Heart left ventricle (tissue), 16 donors: ENCODE measurements at regions not wholly inside any gene's neighbourhood (a gene's known extent, or its start where the extent isn't known, plus 50 kb on each side); places are given as distances from the start of the nearest gene placed in this dataset.

Experiments used
- ATAC-seq, 4 donors: fragments of 200-7000 bp; cut with Tn5 transposase; one replicate each; pipeline ENCODE4 v1.9.1; 2020 to 2022; ENCODE audit warnings: moderate library complexity in 4 of 4, mild to moderate bottlenecking in 3 of 4, moderate number of reproducible peaks in 1 of 4
- DNase-seq, 5 donors: peaks; one replicate each; pipeline ENCODE4 v3.0.0-alpha.2; 2020
- H3K27ac ChIP-seq, 12 donors: fragments of 200-600 bp; sonication (generic) in 4 of 12; one replicate each; pipeline versions ENCODE4 v1.5.0 to v1.8.0; 2016 to 2022; ENCODE audit warnings: mild to moderate bottlenecking in 2 of 12
- H3K27me3 ChIP-seq, 9 donors: fragments of 200-600 bp; sonication (generic) in 2 of 9; one replicate each; pipeline versions ENCODE4 v1.5.1 to v1.8.0; 2016 to 2022; ENCODE audit warnings: mild to moderate bottlenecking in 3 of 9
- H3K36me3 ChIP-seq, 9 donors: fragments of 200-600 bp; sonication (generic) in 2 of 9; one replicate each; pipeline versions ENCODE4 v1.5.0 to v1.8.0; 2018 to 2022; ENCODE audit warnings: mild to moderate bottlenecking in 2 of 9
- H3K4me1 ChIP-seq, 12 donors: fragments of 200-600 bp; sonication (generic) in 4 of 12; one replicate each; pipeline versions ENCODE4 v1.5.0 to v1.8.0; 2016 to 2022; ENCODE audit warnings: mild to moderate bottlenecking in 3 of 12
- H3K4me3 ChIP-seq, 12 donors: fragments of 200-600 bp; sonication (generic) in 4 of 12; one replicate each; pipeline versions ENCODE4 v1.5.0 to v1.8.0; 2017 to 2022; ENCODE audit warnings: mild to moderate bottlenecking in 9 of 12, moderate library complexity in 4 of 12
- H3K9me3 ChIP-seq, 12 donors: fragments of 200-600 bp; sonication (generic) in 4 of 12; one replicate each; pipeline versions ENCODE4 v1.5.0 to v1.8.0; 2016 to 2022; ENCODE audit warnings: mild to moderate bottlenecking in 1 of 12
- CTCF ChIP-seq, 12 donors: fragments of 200-600 bp; sonication (generic) in 4 of 12; IDR thresholded peaks; one replicate each; pipeline versions ENCODE4 v1.5.0 to v1.8.0; 2018 to 2022; ENCODE audit warnings: antibody characterized with exemption in 12 of 12, mild to moderate bottlenecking in 5 of 12
- POLR2A ChIP-seq, 2 donors: fragments of 450-650 bp; IDR thresholded peaks; one replicate each; pipeline ENCODE4 v1.6.1; 2017; ENCODE audit warnings: antibody characterized with exemption in 2 of 2, mild to moderate bottlenecking in 2 of 2, moderate library complexity in 2 of 2
- WGBS, 4 donors: extraction: QIAGEN DNeasy Blood & Tissue Kit in 2 of 4; methylation state at CpG; one replicate each; pipeline versions ENCODE4 v1.1.5 to v1.1.7; 2013 to 2018; 5-methylcytosine and 5-hydroxymethylcytosine counted together
- intact Hi-C, 10 donors: fragments of 100-400 bp; cut with DNase I; formaldehyde crosslinking; loops; one replicate each; pipeline versions ENCODE4 v1.11.1 to v1.14.2; 2022
- donor health status: ischemic (EF 13 %, LVEDD 7.1; RV severe dilation, severe dysfunction).
- donor health status: healthy with polysubstance abuse.
- donor health status: DM: no; HTN: yes; CAD: no.
- donor health status: DM: no; HTN: no; CAD: no.
- donor health status: ischemic (EF 25% LVEDD 6.9; RV normal size, moderate dysfunction).
- donor health status: ischemic (EF 25% LVEDD 5.7; RV mildly dilated, moderate dysfunction).
- donor health status: healthy.
- donor health status: DM: yes; HTN: yes; CAD: no.
- donor health status: ischemic (EF 35%, LVEDD 5.7; RV mildly dilated, moderate dysfunction).
- donor health status: nonischemic (EF 11% LVEDD 7.7; RV severe dilation, severe dysfunction).
- donor health status: DM: yes; HTN: yes; CAD: no.
- donor health status: PGD.
- donor health status: ischemic (EF 29% LVEDD 5.4; RV normal size, mild dysfunction).
- donor health status: nonischemic (EF 23%, LVEDD 6.1; RV moderate dilation, normal function).

- Histone ChIP-seq H3K4me1 (no peaks in the 10 kb centered on the region), H3K4me3 (no peak overlapping the region), H3K36me3 (no peaks in the 10 kb centered on the region), H3K9me3 (no peaks in the 10 kb centered on the region), H3K27ac (no peak overlapping the region), H3K27me3 (no peaks in the 10 kb centered on the region)
- WGBS, 4 donors, result 88 to 94% (median 89%) methylated on average over 2 of the region's 2 CpGs
- ATAC-seq (no peak), DNase-seq (no peak)
- intact Hi-C loops, result no loop called here
- TF ChIP-seq CTCF (IDR thresholded peaks at IDR 0.05) (no peak), POLR2A (IDR thresholded peaks at IDR 0.05) (no peak)
Observed at GRCh38 chr16:61379311-61379710, 656.9 kb downstream of the CDH8 start.

- Histone ChIP-seq H3K27me3 (no peaks in the 10 kb centered on the region), H3K9me3 (no peaks in the 10 kb centered on the region), H3K36me3 (no peaks in the 10 kb centered on the region), H3K4me3 (no peak overlapping the region), H3K27ac (no peak overlapping the region), H3K4me1 (no peaks in the 10 kb centered on the region)
- intact Hi-C loops, result no loop called here
- ATAC-seq, result no peak
- DNase-seq, result no peak
- no peak for TF ChIP-seq CTCF (IDR thresholded peaks at IDR 0.05)
- TF ChIP-seq POLR2A (IDR thresholded peaks at IDR 0.05), result no peak
Observed at GRCh38 chr16:61374071-61374470, 662.2 kb downstream of the CDH8 start.

- Histone ChIP-seq H3K27me3 (no peaks in the 10 kb centered on the region), H3K4me3 (no peak overlapping the region), H3K9me3 (no peaks in the 10 kb centered on the region), H3K36me3 (no peaks in the 10 kb centered on the region), H3K4me1 (no peaks in the 10 kb centered on the region), H3K27ac (no peak overlapping the region)
- no peak for TF ChIP-seq CTCF (IDR thresholded peaks at IDR 0.05)
- no peak for TF ChIP-seq POLR2A (IDR thresholded peaks at IDR 0.05)
- DNase-seq (no peak), ATAC-seq (no peak)
- intact Hi-C loops, result no loop called here
Observed at GRCh38 chr16:61371881-61372280, 664.4 kb downstream of the CDH8 start.

- Histone ChIP-seq H3K36me3 (no peaks in the 10 kb centered on the region), H3K27me3 (no peaks in the 10 kb centered on the region), H3K4me3 (no peak overlapping the region), H3K9me3 (no peaks in the 10 kb centered on the region), H3K4me1 (no peaks in the 10 kb centered on the region), H3K27ac (no peak overlapping the region)
- ATAC-seq, result no peak
- DNase-seq, result no peak
- 33 to 62% (median 45%) methylated on average over 2 of the region's 2 CpGs for WGBS, 4 donors
- TF ChIP-seq POLR2A (IDR thresholded peaks at IDR 0.05) (no peak), CTCF (IDR thresholded peaks at IDR 0.05) (no peak)
- intact Hi-C loops, result no loop called here
Observed at GRCh38 chr16:61371388-61371787, 664.9 kb downstream of the CDH8 start.
